AG09319 (cell line): ENCODE measurements at regions not wholly inside any gene's neighbourhood (a gene's known extent, or its start where the extent isn't known, plus 50 kb on each side); places are given as distances from the start of the nearest gene placed in this dataset.
A peak's percentile ranks its signal among the peaks of the same experiment; 100 is the strongest.

Source experiments
- DNase-seq: peaks from one replicate; pipeline ENCODE4 v3.0.0-alpha.2; 2010; ENCODE audit warnings: low read depth; ENCODE audit errors: extremely low read depth
- TF ChIP-seq, protein P1 (sequence below): IDR thresholded peaks from 2 replicates; pipeline ENCODE4 v1.5.1; 2011; ENCODE audit warnings: low read depth, mild to moderate bottlenecking, inconsistent platforms, low read length, moderate library complexity

DNA sequence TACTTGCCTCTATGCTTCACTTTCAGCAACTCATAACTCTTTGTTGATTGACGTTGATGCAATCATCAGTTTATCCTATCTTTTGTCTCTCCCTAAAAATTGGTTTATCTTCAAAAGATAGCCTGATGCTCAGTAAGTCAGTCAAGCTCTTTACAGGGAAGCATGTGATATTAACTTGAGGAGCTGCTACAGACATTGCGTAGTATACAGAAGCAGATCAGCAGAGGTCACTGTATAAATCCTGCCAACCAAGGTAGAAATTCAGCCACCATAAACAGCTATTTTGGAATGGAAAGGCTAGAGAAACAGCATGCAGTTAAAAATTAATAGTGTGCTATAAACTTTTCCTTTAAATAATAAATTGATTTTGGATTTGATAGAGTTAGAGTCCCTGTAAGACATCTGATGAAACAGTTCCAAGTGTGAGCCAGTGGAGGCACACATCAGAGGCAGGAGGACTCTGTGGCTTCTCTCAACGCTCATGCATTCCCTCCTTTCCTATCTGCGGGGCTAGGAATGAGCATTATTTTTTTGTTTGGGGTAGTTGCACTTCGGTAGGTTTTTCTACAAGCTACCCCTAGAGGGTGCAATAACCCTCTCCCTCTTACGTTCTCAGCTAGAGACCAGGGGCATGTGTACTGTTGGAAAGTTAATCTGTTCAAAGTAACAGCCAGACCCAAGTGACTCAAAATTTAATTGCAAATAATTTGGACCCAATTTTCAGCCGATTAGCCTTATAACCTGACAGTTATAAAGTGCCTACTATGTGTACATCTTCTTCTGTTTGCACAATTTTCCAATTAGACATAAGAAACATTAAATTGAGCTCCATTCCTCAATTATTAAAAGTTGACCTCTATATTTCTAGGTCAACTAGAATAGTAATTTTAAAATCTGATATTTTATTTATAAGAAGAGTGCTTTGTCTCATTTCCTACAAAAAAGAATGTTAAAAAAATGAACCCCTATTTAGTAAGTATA, 647.7 kb upstream of the SOX9 start:
- peak; percentile 37 for DNase-seq
- TF ChIP-seq, protein P1, sequence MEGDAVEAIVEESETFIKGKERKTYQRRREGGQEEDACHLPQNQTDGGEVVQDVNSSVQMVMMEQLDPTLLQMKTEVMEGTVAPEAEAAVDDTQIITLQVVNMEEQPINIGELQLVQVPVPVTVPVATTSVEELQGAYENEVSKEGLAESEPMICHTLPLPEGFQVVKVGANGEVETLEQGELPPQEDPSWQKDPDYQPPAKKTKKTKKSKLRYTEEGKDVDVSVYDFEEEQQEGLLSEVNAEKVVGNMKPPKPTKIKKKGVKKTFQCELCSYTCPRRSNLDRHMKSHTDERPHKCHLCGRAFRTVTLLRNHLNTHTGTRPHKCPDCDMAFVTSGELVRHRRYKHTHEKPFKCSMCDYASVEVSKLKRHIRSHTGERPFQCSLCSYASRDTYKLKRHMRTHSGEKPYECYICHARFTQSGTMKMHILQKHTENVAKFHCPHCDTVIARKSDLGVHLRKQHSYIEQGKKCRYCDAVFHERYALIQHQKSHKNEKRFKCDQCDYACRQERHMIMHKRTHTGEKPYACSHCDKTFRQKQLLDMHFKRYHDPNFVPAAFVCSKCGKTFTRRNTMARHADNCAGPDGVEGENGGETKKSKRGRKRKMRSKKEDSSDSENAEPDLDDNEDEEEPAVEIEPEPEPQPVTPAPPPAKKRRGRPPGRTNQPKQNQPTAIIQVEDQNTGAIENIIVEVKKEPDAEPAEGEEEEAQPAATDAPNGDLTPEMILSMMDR, result peak; percentile 75

DNA sequence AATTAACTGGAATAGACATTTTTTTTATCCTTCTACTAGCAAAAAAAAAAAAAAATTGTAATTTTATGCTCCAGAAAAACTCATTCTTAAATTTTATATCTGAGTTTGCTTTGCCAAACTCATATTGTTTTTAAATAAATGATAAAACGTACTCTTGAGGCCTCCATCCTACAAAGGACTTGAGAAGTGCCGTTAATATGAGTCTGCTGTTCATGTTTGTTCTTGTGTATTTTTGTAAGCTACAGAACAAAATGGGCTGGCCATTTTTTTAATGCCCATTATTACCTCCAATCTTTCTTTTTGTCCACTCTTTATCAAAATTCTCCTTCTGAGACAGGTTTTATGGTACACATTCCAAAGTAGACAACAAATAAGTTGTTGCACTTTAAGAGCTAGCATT, 643.5 kb upstream of the SOX9 start:
- TF ChIP-seq, protein P1, result no peak
- DNase-seq, result no peak

DNA sequence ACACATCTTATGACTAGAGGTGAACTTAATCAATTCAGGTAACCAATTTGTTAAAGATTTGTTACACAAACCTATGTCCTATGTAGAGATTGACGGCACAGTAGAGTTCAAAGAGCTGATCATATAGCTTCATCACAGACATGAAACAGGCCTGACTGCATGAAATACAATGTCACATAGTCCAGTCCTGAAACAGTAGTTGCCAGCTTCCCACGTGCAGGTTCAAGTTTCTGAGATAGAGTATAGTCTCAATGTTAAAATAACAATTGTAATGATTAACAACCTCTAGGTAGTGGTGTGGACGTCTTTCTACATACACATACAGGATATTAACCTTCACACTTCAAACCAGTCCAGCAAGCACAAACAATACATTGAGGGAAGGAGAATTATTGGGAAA, 640.7 kb upstream of the SOX9 start:
- TF ChIP-seq, protein P1, result no peak
- DNase-seq, result no peak

DNA sequence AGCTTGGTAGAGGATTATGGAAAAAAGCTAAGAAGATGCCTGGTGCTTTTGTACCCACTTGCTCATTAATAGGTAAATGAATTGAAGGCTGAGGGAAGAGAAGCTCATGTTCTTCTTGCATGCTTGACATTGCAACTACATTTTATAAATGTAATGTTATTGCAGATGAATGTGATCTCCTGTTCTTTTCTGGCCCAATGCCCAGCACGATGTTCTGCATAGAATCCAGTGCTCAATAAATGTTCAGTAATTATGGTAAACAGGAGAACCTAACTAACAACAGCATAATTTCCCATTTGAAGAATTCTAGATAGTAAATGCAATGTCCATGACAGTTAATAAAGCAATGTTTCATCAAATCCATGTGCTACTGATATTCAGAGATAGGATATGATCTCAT, 638.2 kb upstream of the SOX9 start:
- DNase-seq, result no peak
- TF ChIP-seq, protein P1, result no peak

DNA sequence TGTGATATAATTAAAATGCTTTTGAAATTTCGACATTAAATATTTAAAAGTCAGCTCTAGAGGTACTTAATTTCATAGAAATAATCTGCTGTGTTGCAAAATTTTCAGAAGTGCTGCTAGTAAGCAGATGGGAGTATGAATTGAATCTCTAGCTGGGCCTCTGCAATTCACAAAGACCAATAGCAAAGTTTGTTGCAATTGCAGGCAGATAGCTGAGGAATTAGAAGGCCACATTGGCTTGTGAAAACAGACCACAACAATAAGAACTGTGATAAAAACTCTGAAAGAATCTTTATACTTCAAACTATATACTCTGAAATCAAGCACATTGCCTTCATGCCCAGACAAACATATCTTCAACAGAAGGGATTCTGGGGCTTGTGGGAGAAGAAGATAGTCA, 636.3 kb upstream of the SOX9 start:
- DNase-seq, result no peak
- TF ChIP-seq, protein P1, result no peak

DNA sequence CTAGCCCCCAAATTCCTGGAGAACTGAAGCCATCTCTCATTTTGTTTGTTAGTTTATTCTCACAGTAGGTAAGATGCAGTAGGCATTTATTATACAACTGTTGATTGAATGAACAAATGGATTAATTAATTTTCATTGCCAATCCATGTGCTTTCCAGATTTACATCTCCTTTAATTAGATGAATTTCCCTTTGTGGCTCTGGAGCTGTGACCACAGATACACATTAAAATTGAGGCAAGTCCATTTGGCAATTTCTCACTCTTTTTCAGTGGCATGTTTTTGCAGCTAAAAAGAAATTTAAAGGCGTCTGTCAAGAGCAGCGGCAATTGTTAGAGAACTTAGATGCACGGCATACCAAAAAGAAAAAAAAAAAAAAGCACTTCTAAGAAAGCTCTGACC, 635.4 kb upstream of the SOX9 start:
- TF ChIP-seq, protein P1, result no peak
- DNase-seq, result no peak

DNA sequence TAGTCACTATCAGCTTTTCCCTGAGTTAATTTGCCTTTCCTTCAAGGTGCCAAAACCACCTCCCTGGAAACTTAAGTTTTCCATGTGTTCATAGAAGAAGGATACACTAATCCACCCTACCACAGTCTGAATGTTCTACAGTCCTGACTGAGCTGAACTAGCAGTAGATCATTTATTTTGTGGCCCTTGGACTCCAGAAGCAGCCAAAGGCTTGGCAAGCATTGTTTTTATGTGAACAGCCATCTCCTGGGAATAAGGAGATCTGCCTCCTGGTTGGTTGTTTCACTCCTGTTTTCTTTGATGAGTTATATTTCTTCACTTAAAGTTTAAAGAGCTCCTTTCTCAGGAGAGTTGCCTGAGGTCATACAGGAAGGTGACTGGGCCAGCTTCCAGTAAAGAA, 634.6 kb upstream of the SOX9 start:
- DNase-seq, result no peak
- TF ChIP-seq, protein P1, result no peak
